A549 (cell line): ENCODE measurements at regions not wholly inside any gene's neighbourhood (a gene's known extent, or its start where the extent isn't known, plus 50 kb on each side); places are given as distances from the start of the nearest gene placed in this dataset.

ENCODE experiments used
- ATAC-seq, 2 experiments: fragments of 200-7000 bp in 1 of 2; fragments of >200 bp in 1 of 2; cut with Nextera tagmentation in 1 of 2; cut with Tn5 transposase in 1 of 2; 3 replicates each; pipeline versions ENCODE4 v1.8.0 to v1.9.1; 2018 to 2020; ENCODE audit warnings: mild to moderate bottlenecking in 1 of 2, moderate library complexity in 1 of 2
- CTCF ChIA-PET: fragments of 300-600 bp; sonication (Branson Sonifier 250); formaldehyde crosslinking; extraction: SDS; loops from one replicate; lab custom pipeline; 2021; ENCODE audit warnings: antibody characterized with exemption, inconsistent platforms; lab: Yijun Ruan, JAX
- POLR2A ChIA-PET: fragments of 350-600 bp; formaldehyde crosslinking; extraction: SDS; loops from one replicate; lab custom pipeline; 2021; ENCODE audit warnings: antibody characterized with exemption, inconsistent platforms; lab: Yijun Ruan, JAX
- DNase-seq, 2 experiments: peaks; one replicate each; pipeline versions ENCODE4 v3.0.0 to v3.0.0-alpha.2; 2011 to 2016; ENCODE audit warnings: low read depth in 1 of 2, low spot score in 1 of 2
- FAIRE-seq: peaks from 2 replicates; lab custom pipeline; 2011; peaks lifted over from hg19 to GRCh38; lab: Jason Lieb, UNC
- H3K27ac ChIP-seq, 2 experiments: fragments of >200 bp; sonication (Bioruptor Twin); formaldehyde crosslinking; 3 replicates each; pipeline ENCODE4 v1.5.1; 2016 to 2017
- H3K4me1 ChIP-seq: fragments of >200 bp; sonication (Bioruptor Twin); formaldehyde crosslinking; 3 replicates; pipeline ENCODE4 v1.6.1; 2016
- H3K4me2 ChIP-seq: fragments of >200 bp; sonication (Bioruptor Twin); formaldehyde crosslinking; 3 replicates; pipeline ENCODE4 v1.6.1; 2016
- H3K4me3 ChIP-seq: fragments of >200 bp; sonication (Bioruptor Twin); formaldehyde crosslinking; 3 replicates; pipeline ENCODE4 v1.5.1; 2016
- H3K9me3 ChIP-seq: fragments of >200 bp; sonication (Bioruptor Twin); formaldehyde crosslinking; 3 replicates; pipeline ENCODE4 v1.6.1; 2016
- CBX2 ChIP-seq: fragments of 200-600 bp; sonication (generic); IDR thresholded peaks from 2 replicates; pipeline ENCODE4 v1.6.1; 2016; ENCODE audit warnings: low read depth, mild to moderate bottlenecking, borderline replicate concordance
- CHD4 ChIP-seq: fragments of 200-600 bp; sonication (generic); IDR thresholded peaks from 2 replicates; pipeline ENCODE4 v1.6.1; 2016; ENCODE audit warnings: antibody characterized with exemption, mild to moderate bottlenecking, borderline replicate concordance
- E2F6 ChIP-seq: IDR thresholded peaks from 2 replicates; pipeline ENCODE4 v1.6.1; 2012; ENCODE audit warnings: low read depth, borderline replicate concordance
- EHF ChIP-seq: fragments of 250-450 bp; sonication (Bioruptor Pico); IDR thresholded peaks from 2 replicates; pipeline ENCODE4 v1.5.0; 2020; ENCODE audit warnings: mild to moderate bottlenecking
- EHMT2 ChIP-seq: fragments of 200-600 bp; sonication (generic); IDR thresholded peaks from 2 replicates; pipeline ENCODE4 v1.6.1; 2016; ENCODE audit warnings: antibody characterized with exemption, low read depth, mild to moderate bottlenecking, moderate library complexity
- EP300 ChIP-seq, 2 experiments: fragments of >200 bp; sonication (Bioruptor Twin); formaldehyde crosslinking; IDR thresholded peaks; 2 replicates in 1 of 2; 3 replicates in 1 of 2; pipeline ENCODE4 v1.6.1; 2016 to 2017
- ESRRA ChIP-seq: fragments of 150-350 bp; IDR thresholded peaks from 2 replicates; pipeline ENCODE4 v1.6.1; 2014; ENCODE audit warnings: mild to moderate bottlenecking, low read length, borderline replicate concordance
- HMGXB4 ChIP-seq: fragments of 250-450 bp; sonication (Bioruptor Pico); IDR thresholded peaks from 2 replicates; pipeline ENCODE4 v1.5.0; 2021; ENCODE audit warnings: mild to moderate bottlenecking, moderate library complexity, borderline replicate concordance
- HOXB13 ChIP-seq: fragments of 250-450 bp; sonication (Bioruptor Pico); IDR thresholded peaks from 2 replicates; pipeline ENCODE4 v1.5.0; 2020; ENCODE audit warnings: low read depth, mild to moderate bottlenecking, moderate library complexity
- HOXB5 ChIP-seq: fragments of 250-450 bp; sonication (Bioruptor Pico); IDR thresholded peaks from 2 replicates; pipeline ENCODE4 v1.5.0; 2020; ENCODE audit warnings: mild to moderate bottlenecking, moderate library complexity
- KDM5A ChIP-seq: fragments of 200-600 bp; sonication (generic); IDR thresholded peaks from 2 replicates; pipeline ENCODE4 v1.6.1; 2016; ENCODE audit warnings: antibody characterized with exemption, mild to moderate bottlenecking
- MAZ ChIP-seq: fragments of 150-350 bp; IDR thresholded peaks from 2 replicates; pipeline ENCODE4 v1.6.1; 2014; ENCODE audit warnings: antibody characterized with exemption, low read depth, low read length, borderline replicate concordance
- NFE2L2 ChIP-seq: fragments of 150-350 bp; conservative IDR thresholded peaks from 2 replicates; pipeline ENCODE4 v1.6.1; 2014; ENCODE audit warnings: low read length
- NPAS2 ChIP-seq: fragments of 250-450 bp; sonication (Bioruptor Pico); IDR thresholded peaks from 2 replicates; pipeline ENCODE4 v1.8.0; 2022; ENCODE audit warnings: mild to moderate bottlenecking, moderate library complexity, borderline replicate concordance
- RCOR1 ChIP-seq: fragments of 150-350 bp; IDR thresholded peaks from 2 replicates; pipeline ENCODE4 v1.6.1; 2014; ENCODE audit warnings: antibody characterized with exemption, low read length, low read depth
- REST ChIP-seq: fragments of 200-600 bp; sonication (generic); IDR thresholded peaks from 2 replicates; pipeline ENCODE4 v1.6.1; 2016; ENCODE audit warnings: antibody characterized with exemption, mild to moderate bottlenecking, moderate library complexity
- RFX5 ChIP-seq: fragments of 450-650 bp; IDR thresholded peaks from 2 replicates; pipeline ENCODE4 v1.7.1; 2014; ENCODE audit warnings: antibody characterized with exemption, mild to moderate bottlenecking, moderate library complexity
- RNF2 ChIP-seq: fragments of 200-600 bp; sonication (generic); IDR thresholded peaks from 2 replicates; pipeline ENCODE4 v1.6.1; 2016; ENCODE audit warnings: low read depth, mild to moderate bottlenecking, antibody characterized with exemption, moderate library complexity, borderline replicate concordance
- SREBF2 ChIP-seq: fragments of 450-650 bp; IDR thresholded peaks from 2 replicates; pipeline ENCODE4 v1.6.1; 2014; ENCODE audit warnings: mild to moderate bottlenecking, moderate library complexity
- USF2 ChIP-seq: fragments of 450-650 bp; IDR thresholded peaks from 2 replicates; pipeline ENCODE4 v1.6.1; 2014; ENCODE audit warnings: antibody characterized with exemption
- ZC3H11A ChIP-seq: fragments of 450-650 bp; IDR thresholded peaks from 2 replicates; pipeline ENCODE4 v1.6.1; 2014; ENCODE audit warnings: antibody characterized with exemption, mild to moderate bottlenecking
- ZFP36 ChIP-seq: fragments of 450-650 bp; IDR thresholded peaks from 2 replicates; pipeline ENCODE4 v1.6.1; 2014; ENCODE audit warnings: borderline replicate concordance; ENCODE audit not compliant: partially characterized antibody
- ZNF302 ChIP-seq: fragments of 250-450 bp; sonication (Bioruptor Pico); IDR thresholded peaks from 2 replicates; pipeline ENCODE4 v1.9.0; 2021; ENCODE audit warnings: inconsistent platforms, mild to moderate bottlenecking, moderate library complexity
- WGBS: methylation state at CpG from one replicate; pipeline ENCODE4 v1.1.6; 2017; ENCODE audit errors: missing lambda C conversion rate; 5-methylcytosine and 5-hydroxymethylcytosine counted together
- TF ChIP-seq, protein P1 (sequence below): IDR thresholded peaks from 2 replicates; pipeline ENCODE4 v1.6.1; 2012
- TF ChIP-seq, protein P2 (sequence below): fragments of 250-450 bp; sonication (Bioruptor Pico); IDR thresholded peaks from 2 replicates; pipeline ENCODE4 v1.5.0; 2020; ENCODE audit warnings: low read depth, mild to moderate bottlenecking, moderate library complexity
- TF ChIP-seq, protein P3 (sequence below): fragments of >200 bp; sonication (Bioruptor Twin); formaldehyde crosslinking; IDR thresholded peaks from 3 replicates; pipeline ENCODE4 v1.5.1; 2016

DNA sequence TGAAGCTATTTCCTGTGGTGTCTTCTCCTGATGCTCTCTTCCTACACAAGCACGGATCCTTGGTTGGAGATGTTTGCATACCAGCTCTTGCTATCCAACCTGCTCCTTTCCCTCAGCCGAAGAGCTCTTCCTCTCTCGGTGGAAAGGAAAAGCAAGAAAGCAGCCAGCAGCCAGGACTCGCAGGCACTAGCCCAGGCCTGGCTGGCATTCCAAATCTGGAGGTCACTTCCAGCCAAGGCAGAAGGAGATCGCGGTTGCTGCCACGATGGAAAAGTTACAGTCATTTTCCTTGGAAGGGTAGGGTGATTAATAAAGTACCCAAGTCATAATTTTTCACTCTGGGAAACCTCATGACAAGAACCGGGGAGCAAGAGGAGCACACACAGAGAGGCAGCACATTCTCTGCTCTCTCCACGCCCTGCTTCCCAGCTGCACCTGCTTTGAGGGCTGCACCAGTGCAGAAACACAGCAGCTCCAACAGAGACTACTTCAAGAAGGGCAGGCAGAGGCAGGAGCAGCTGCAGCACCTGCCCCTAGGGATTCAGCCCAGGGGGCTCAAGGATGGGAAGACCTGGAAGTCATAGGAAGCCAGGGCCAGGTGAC, 399.3 kb downstream of the CADM1 start:
- Histone ChIP-seq H3K4me1 (no peaks in the 10 kb centered on the region), H3K4me2 (no peak overlapping the region), H3K27ac (no peak overlapping the region), H3K9me3 (no peaks in the 10 kb centered on the region), H3K4me3 (no peak overlapping the region)
- CTCF ChIA-PET = interaction anchor here (0.9 kb wide), 1 partner anchor 10 kb away, joined by 3 read pairs; no protein-coding TSS in a partner anchor
- ATAC-seq (no peak), FAIRE-seq (no peak), DNase-seq (no peak)
- POLR2A ChIA-PET = no interaction called here
- 38% methylated on average over 9 of the region's 9 CpGs for WGBS
- TF ChIP-seq HOXB13 (no peak), EHF (CRISPR knock-in tag) (no peak), ZC3H11A (no peak), ZNF302 (no peak), ZFP36 (no peak), REST (no peak), EHMT2 (no peak), E2F6 (no peak), EP300 (IDR thresholded peaks at IDR 0.05) (no peak), USF2 (no peak), RCOR1 (no peak), KDM5A (no peak), SREBF2 (no peak), CHD4 (no peak), ESRRA (no peak), RFX5 (no peak)
- TF ChIP-seq, protein P1, sequence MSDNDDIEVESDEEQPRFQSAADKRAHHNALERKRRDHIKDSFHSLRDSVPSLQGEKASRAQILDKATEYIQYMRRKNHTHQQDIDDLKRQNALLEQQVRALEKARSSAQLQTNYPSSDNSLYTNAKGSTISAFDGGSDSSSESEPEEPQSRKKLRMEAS = no peak
- TF ChIP-seq, protein P2, sequence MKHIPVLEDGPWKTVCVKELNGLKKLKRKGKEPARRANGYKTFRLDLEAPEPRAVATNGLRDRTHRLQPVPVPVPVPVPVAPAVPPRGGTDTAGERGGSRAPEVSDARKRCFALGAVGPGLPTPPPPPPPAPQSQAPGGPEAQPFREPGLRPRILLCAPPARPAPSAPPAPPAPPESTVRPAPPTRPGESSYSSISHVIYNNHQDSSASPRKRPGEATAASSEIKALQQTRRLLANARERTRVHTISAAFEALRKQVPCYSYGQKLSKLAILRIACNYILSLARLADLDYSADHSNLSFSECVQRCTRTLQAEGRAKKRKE = no peak
- TF ChIP-seq, protein P3, sequence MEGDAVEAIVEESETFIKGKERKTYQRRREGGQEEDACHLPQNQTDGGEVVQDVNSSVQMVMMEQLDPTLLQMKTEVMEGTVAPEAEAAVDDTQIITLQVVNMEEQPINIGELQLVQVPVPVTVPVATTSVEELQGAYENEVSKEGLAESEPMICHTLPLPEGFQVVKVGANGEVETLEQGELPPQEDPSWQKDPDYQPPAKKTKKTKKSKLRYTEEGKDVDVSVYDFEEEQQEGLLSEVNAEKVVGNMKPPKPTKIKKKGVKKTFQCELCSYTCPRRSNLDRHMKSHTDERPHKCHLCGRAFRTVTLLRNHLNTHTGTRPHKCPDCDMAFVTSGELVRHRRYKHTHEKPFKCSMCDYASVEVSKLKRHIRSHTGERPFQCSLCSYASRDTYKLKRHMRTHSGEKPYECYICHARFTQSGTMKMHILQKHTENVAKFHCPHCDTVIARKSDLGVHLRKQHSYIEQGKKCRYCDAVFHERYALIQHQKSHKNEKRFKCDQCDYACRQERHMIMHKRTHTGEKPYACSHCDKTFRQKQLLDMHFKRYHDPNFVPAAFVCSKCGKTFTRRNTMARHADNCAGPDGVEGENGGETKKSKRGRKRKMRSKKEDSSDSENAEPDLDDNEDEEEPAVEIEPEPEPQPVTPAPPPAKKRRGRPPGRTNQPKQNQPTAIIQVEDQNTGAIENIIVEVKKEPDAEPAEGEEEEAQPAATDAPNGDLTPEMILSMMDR = no peak

GRCh38 chr11:115111066-115111465, 393.1 kb downstream of the CADM1 start:
- ChIA-PET CTCF (no interaction called here), POLR2A (no interaction called here)
- DNase-seq = no peak
- Histone ChIP-seq H3K4me2 (no peak overlapping the region), H3K4me3 (no peak overlapping the region), H3K4me1 (no peaks in the 10 kb centered on the region), H3K9me3 (no peaks in the 10 kb centered on the region), H3K27ac (no peak overlapping the region)
- no peak for ATAC-seq
- FAIRE-seq = no peak
- 33% methylated on average over 5 of the region's 5 CpGs for WGBS
- TF ChIP-seq NFE2L2 = no peak
- TF ChIP-seq CBX2 = no peak
- no peak for TF ChIP-seq NPAS2 (CRISPR knock-in tag)
- no peak for TF ChIP-seq RNF2
- TF ChIP-seq HMGXB4 = no peak
- TF ChIP-seq HOXB5 = no peak
- TF ChIP-seq MAZ = no peak
- TF ChIP-seq, protein P1 = no peak
